Breast epithelium (tissue), 3 donors: ENCODE measurements at regions not wholly inside any gene's neighbourhood (a gene's known extent, or its start where the extent isn't known, plus 50 kb on each side); places are given as distances from the start of the nearest gene placed in this dataset.

Source experiments
- POLR2A ChIP-seq: fragments of 450-650 bp; IDR thresholded peaks from one replicate; pipeline ENCODE4 v1.6.1; 2016; ENCODE audit warnings: antibody characterized with exemption, mild to moderate bottlenecking, moderate library complexity
- POLR2AphosphoS5 ChIP-seq, 3 donors: sonication (generic); formaldehyde crosslinking; IDR thresholded peaks; one replicate each; pipeline ENCODE4 v1.6.1; 2017; ENCODE audit warnings: antibody characterized with exemption in 3 of 3
- TF ChIP-seq, protein P1 (sequence below), 3 donors: fragments of 450-650 bp; IDR thresholded peaks; one replicate each; pipeline ENCODE4 v1.5.1; 2016 to 2017; ENCODE audit warnings: antibody characterized with exemption in 3 of 3, mild to moderate bottlenecking in 3 of 3, moderate library complexity in 3 of 3

DNA sequence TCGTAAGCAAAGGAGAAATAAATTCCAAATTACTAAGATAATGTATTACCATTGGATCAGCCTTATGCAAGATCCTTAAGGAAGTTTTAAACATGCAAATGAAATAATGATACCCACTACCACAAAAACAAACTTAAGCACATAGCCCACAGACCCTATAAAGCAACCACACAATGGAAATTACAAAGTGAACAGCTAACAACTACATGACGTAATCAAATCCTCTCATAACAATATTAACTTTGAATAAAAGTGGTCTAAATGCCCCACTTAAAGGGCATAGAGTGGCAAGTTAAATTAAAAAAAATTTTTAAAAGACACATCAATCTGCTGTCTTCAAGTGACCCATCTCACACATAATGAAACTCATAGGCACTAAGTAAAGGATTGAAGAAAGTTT is 397.3 kb upstream of the SEMA3A start:
- TF ChIP-seq POLR2A (no peak), POLR2AphosphoS5 (IDR thresholded peaks at IDR 0.05) (no peak)
- TF ChIP-seq, protein P1, sequence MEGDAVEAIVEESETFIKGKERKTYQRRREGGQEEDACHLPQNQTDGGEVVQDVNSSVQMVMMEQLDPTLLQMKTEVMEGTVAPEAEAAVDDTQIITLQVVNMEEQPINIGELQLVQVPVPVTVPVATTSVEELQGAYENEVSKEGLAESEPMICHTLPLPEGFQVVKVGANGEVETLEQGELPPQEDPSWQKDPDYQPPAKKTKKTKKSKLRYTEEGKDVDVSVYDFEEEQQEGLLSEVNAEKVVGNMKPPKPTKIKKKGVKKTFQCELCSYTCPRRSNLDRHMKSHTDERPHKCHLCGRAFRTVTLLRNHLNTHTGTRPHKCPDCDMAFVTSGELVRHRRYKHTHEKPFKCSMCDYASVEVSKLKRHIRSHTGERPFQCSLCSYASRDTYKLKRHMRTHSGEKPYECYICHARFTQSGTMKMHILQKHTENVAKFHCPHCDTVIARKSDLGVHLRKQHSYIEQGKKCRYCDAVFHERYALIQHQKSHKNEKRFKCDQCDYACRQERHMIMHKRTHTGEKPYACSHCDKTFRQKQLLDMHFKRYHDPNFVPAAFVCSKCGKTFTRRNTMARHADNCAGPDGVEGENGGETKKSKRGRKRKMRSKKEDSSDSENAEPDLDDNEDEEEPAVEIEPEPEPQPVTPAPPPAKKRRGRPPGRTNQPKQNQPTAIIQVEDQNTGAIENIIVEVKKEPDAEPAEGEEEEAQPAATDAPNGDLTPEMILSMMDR (IDR thresholded peaks at IDR 0.05), result no peak
